T-helper 17 cell (primary cell): ENCODE measurements at regions not wholly inside any gene's neighbourhood (a gene's known extent, or its start where the extent isn't known, plus 50 kb on each side); places are given as distances from the start of the nearest gene placed in this dataset.
"Not testable (repeated sequence)": the region's sequence is repeated elsewhere in the genome, so short reads cannot be mapped to it uniquely, and the experiment has no call there.

Experiments
- ATAC-seq: fragments of 150-1000 bp; cut with Tn5 transposase; 2 replicates; pipeline ENCODE4 v1.10.0; 2021; ENCODE audit warnings: mild to moderate bottlenecking, moderate library complexity
- DNase-seq, 3 donors: peaks; one replicate each; pipeline versions ENCODE4 v3.0.0 to v3.0.0-alpha.2; 2020 to 2021
- H3K9me3 ChIP-seq: one replicate; pipeline ENCODE4 v1.7.0; 2013; ENCODE audit warnings: low read length, mild to moderate bottlenecking; ENCODE audit not compliant: control insufficient read depth, poor library complexity, severe bottlenecking
- H3K27ac Mint-ChIP-seq: one replicate; pipeline ENCODE4 v1.8.0; 2022; ENCODE audit warnings: mild to moderate bottlenecking, moderate library complexity, mixed read lengths
- H3K27me3 Mint-ChIP-seq: one replicate; pipeline ENCODE4 v1.8.0; 2022; ENCODE audit warnings: mixed read lengths
- H3K36me3 Mint-ChIP-seq: one replicate; pipeline ENCODE4 v1.8.0; 2022; ENCODE audit warnings: low read depth, mixed read lengths
- H3K4me1 Mint-ChIP-seq: one replicate; pipeline ENCODE4 v1.8.0; 2022; ENCODE audit warnings: mild to moderate bottlenecking, mixed read lengths
- H3K4me3 Mint-ChIP-seq: one replicate; pipeline ENCODE4 v1.8.0; 2022; ENCODE audit warnings: mild to moderate bottlenecking, moderate library complexity, mixed read lengths

DNA sequence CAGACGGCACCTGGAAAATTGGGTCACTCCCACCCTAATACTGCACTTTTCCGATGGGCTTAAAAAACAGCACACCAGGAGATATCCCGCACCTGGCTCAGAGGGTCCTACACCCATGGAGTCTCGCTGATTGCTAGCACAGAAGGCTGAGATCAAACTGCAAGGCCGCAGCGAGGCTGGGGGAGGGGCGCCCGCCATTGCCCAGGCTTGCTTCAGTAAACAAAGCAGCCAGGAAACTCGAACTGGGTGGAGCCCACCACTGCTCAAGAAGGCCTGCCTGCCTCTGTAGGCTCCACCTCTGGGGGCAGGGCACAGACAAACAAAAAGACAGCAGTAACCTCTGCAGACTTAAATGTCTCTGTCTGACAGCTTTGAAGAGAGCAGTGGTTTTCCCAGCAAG lies 830.2 kb upstream of the GYPC start:
- not testable (repeated sequence) for ATAC-seq, DNase-seq, H3K4me3 Mint-ChIP-seq, H3K27ac Mint-ChIP-seq, H3K27me3 Mint-ChIP-seq, H3K4me1 Mint-ChIP-seq, H3K9me3 ChIP-seq, H3K36me3 Mint-ChIP-seq

GRCh38 chr2:125837128-125837527 lies 818.8 kb upstream of the GYPC start:
- H3K4me1 Mint-ChIP-seq = no peaks in the 10 kb centered on the region
- no peaks in the 10 kb centered on the region for H3K27me3 Mint-ChIP-seq
- H3K36me3 Mint-ChIP-seq = no peaks in the 10 kb centered on the region
- ATAC-seq (no peak), DNase-seq (no peak)
- H3K9me3 ChIP-seq = no peaks in the 10 kb centered on the region
- no peak overlapping the region for H3K27ac Mint-ChIP-seq
- H3K4me3 Mint-ChIP-seq = no peak overlapping the region

- no peak overlapping the region for H3K27ac Mint-ChIP-seq
- H3K36me3 Mint-ChIP-seq = no peaks in the 10 kb centered on the region
- H3K4me1 Mint-ChIP-seq = no peaks in the 10 kb centered on the region
- H3K4me3 Mint-ChIP-seq = no peak overlapping the region
- H3K9me3 ChIP-seq = no peaks in the 10 kb centered on the region
- DNase-seq (no peak), ATAC-seq (no peak)
- no peaks in the 10 kb centered on the region for H3K27me3 Mint-ChIP-seq
Measured at GRCh38 chr2:125837611-125838010, 818.3 kb upstream of the GYPC start.

GRCh38 chr2:125839945-125840344 lies 816.0 kb upstream of the GYPC start:
- no peak for ATAC-seq
- Mint-ChIP-seq H3K27ac (no peak overlapping the region), H3K27me3 (no peaks in the 10 kb centered on the region), H3K36me3 (no peaks in the 10 kb centered on the region), H3K4me3 (no peak overlapping the region), H3K4me1 (no peaks in the 10 kb centered on the region)
- H3K9me3 ChIP-seq = no peaks in the 10 kb centered on the region
- no peak for DNase-seq

DNA sequence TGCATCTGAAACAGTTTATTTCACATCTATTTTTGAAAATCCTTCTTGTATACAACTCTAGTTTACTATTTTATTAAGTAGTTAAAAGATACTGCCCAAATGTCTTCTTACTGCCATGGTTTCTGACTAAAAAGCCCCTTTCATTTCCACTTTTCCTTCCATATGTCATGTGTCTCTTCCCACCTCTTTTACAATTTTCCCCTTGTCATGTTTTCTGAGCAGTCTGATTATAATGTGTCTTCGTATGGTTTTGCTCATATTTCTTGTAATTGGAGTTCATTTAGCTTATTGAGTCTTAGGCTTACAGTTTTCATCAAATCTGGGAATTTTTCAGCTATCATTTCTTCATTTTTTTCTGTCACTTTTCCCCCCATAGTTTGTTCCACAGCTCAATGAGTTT lies 813.9 kb upstream of the GYPC start:
- Mint-ChIP-seq H3K27ac (no peak overlapping the region), H3K4me3 (no peak overlapping the region), H3K4me1 (no peaks in the 10 kb centered on the region), H3K36me3 (no peaks in the 10 kb centered on the region), H3K27me3 (no peaks in the 10 kb centered on the region)
- no peaks in the 10 kb centered on the region for H3K9me3 ChIP-seq
- ATAC-seq (no peak), DNase-seq (no peak)

GRCh38 chr2:125850541-125850940 lies 805.4 kb upstream of the GYPC start:
- H3K4me3 Mint-ChIP-seq = no peak overlapping the region
- no peaks in the 10 kb centered on the region for H3K27me3 Mint-ChIP-seq
- DNase-seq (no peak), ATAC-seq (no peak)
- no peak overlapping the region for H3K27ac Mint-ChIP-seq
- H3K9me3 ChIP-seq = no peaks in the 10 kb centered on the region
- no peaks in the 10 kb centered on the region for H3K4me1 Mint-ChIP-seq
- no peaks in the 10 kb centered on the region for H3K36me3 Mint-ChIP-seq

- Mint-ChIP-seq H3K4me1 (no peaks in the 10 kb centered on the region), H3K27me3 (no peaks in the 10 kb centered on the region), H3K4me3 (no peak overlapping the region), H3K36me3 (no peaks in the 10 kb centered on the region), H3K27ac (no peak overlapping the region)
- no peak for ATAC-seq
- no peaks in the 10 kb centered on the region for H3K9me3 ChIP-seq
- no peak for DNase-seq
Measured at GRCh38 chr2:125852364-125852763, 803.6 kb upstream of the GYPC start.

DNA sequence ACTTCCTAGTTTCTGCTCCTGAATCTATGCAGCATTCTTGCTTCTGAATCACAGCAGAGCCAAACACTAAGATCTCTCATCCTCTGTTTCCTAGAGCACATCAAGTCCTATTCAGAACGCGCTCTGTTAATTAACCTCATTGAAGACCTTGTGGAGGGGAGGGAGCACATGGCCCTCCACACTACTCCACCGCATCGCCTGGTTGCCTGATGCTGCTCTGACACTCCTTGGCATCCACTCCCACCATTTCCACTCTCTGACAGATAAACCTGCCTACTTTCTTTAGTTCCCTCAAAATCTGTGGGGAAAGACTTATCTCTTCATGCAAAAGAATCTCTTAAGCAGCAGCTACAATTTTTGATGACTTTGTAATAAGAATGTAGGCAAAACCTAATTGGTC lies 802.3 kb upstream of the GYPC start:
- no peak for DNase-seq
- Mint-ChIP-seq H3K4me1 (no peaks in the 10 kb centered on the region), H3K4me3 (no peak overlapping the region), H3K36me3 (no peaks in the 10 kb centered on the region), H3K27me3 (no peaks in the 10 kb centered on the region), H3K27ac (no peak overlapping the region)
- no peak for ATAC-seq
- no peaks in the 10 kb centered on the region for H3K9me3 ChIP-seq

DNA sequence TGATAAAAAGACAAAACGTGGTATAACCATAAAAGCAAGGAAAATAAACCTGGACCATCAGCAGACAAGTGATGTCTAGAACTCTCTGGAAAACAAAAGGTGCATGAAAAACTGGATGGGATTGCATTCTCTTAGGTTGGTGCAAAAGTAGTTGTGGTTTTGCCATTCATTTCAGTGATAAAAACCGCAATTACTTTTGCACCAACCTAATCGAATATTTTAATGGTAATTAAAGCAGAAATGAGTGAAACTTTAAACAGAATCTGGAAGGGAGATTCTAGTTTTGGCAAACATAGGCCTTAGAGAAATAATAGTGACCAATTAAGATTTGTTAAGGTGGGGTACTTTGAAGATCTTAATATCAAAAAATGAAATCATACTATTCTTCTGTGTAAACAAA lies 800.8 kb upstream of the GYPC start:
- no peak for ATAC-seq
- no peaks in the 10 kb centered on the region for H3K4me1 Mint-ChIP-seq
- no peaks in the 10 kb centered on the region for H3K36me3 Mint-ChIP-seq
- no peaks in the 10 kb centered on the region for H3K9me3 ChIP-seq
- H3K4me3 Mint-ChIP-seq = no peak overlapping the region
- DNase-seq = no peak
- no peaks in the 10 kb centered on the region for H3K27me3 Mint-ChIP-seq
- H3K27ac Mint-ChIP-seq = no peak overlapping the region

DNA sequence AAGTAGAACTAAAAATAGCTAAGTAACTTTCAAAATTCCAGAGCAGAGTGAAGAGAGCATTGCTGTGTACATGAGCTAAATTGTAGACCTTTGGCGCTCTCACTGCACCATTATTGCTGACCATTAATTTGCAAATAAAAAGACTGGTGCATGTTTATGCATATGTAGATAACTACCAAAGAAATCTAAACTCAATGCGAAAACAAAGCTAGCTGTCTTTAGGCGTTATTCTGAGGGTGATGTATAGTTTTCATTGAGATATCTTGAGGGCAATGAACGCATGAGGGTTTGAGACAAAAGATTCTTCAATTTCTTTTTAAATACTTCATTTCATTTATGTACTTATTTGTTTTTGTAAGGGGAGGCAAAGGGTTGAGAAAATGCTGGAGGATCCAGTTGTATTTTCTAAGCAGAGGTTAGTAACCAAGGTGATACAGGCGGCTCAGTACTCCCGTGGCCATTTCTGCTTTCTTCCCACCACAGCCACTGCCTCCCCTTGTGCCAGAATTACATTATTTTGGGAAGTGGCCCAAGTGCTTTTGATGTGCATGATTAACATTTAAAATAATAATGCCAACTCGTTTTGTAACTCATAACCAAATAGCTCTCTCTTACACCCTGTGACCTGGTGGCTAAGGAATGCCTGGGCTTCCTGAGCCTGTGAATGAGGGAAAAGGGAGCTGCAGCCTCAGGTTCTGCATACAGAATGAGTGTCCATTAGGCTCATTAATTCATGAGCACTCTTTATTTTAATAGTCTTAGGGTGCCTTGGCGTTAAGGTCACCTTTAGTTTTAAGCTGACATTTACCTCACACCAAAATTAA lies 797.8 kb upstream of the GYPC start:
- Mint-ChIP-seq H3K36me3 (no peaks in the 10 kb centered on the region), H3K4me3 (no peak overlapping the region), H3K27ac (no peak overlapping the region), H3K27me3 (no peaks in the 10 kb centered on the region), H3K4me1 (no peaks in the 10 kb centered on the region)
- no peaks in the 10 kb centered on the region for H3K9me3 ChIP-seq
- DNase-seq (no peak), ATAC-seq (no peak)

- Mint-ChIP-seq H3K36me3 (no peaks in the 10 kb centered on the region), H3K27me3 (no peaks in the 10 kb centered on the region), H3K4me3 (no peak overlapping the region), H3K4me1 (no peaks in the 10 kb centered on the region), H3K27ac (no peak overlapping the region)
- ATAC-seq (no peak), DNase-seq (no peak)
- H3K9me3 ChIP-seq = no peaks in the 10 kb centered on the region
Measured at GRCh38 chr2:125861461-125861860, 794.5 kb upstream of the GYPC start.

- ATAC-seq (no peak), DNase-seq (no peak)
- H3K4me1 Mint-ChIP-seq = no peaks in the 10 kb centered on the region
- H3K36me3 Mint-ChIP-seq = no peaks in the 10 kb centered on the region
- peaks cover 3% of the 10 kb centered on the region for H3K9me3 ChIP-seq
- H3K4me3 Mint-ChIP-seq = no peak overlapping the region
- no peaks in the 10 kb centered on the region for H3K27me3 Mint-ChIP-seq
- no peak overlapping the region for H3K27ac Mint-ChIP-seq
Measured at GRCh38 chr2:125867908-125868307, 788.0 kb upstream of the GYPC start.

DNA sequence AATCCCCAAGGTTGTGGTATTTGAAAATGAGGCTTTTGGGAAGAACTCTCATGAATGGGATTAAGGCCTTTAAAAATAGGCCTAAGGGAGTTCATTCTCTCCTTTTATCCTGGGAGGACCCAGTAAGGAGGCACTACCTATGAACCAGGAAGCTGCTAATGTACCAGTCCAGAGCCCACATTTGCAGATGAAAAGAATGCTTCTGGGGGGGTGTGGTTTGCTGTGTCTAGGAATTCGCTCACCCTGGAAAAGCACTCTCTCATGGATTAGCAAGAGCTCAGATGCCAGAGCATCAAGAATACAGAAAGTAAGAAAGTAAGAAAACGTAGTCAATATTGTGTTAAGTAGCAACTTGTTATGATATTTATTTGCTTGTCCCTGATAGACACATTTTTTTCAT lies 785.7 kb upstream of the GYPC start:
- no peak overlapping the region for H3K4me3 Mint-ChIP-seq
- no peak overlapping the region for H3K27ac Mint-ChIP-seq
- H3K9me3 ChIP-seq = peaks cover 3% of the 10 kb centered on the region
- DNase-seq = no peak
- H3K27me3 Mint-ChIP-seq = no peaks in the 10 kb centered on the region
- no peaks in the 10 kb centered on the region for H3K4me1 Mint-ChIP-seq
- no peaks in the 10 kb centered on the region for H3K36me3 Mint-ChIP-seq
- ATAC-seq = no peak

DNA sequence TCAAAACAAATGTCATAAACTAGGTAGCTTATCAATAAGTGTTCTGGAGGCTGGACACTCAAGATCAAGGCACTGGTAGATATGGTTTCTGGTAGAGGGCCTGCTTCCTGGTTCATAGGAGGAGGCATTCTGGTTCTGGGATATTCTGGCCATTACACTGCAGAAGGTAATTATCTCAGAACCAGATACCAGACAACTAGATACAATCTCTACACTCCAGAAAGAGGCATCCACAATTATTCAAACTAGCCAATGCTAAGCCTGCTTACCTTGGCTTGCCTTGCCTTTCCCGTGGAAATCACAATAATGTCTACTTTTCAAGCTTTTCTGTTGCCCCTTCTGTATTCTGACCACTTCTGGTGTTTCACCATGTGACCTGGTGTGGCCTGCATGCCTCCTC lies 785.2 kb upstream of the GYPC start:
- H3K27me3 Mint-ChIP-seq = no peaks in the 10 kb centered on the region
- no peaks in the 10 kb centered on the region for H3K4me1 Mint-ChIP-seq

More for the DNA sequence above, 785.2 kb upstream of the GYPC start:
- Mint-ChIP-seq H3K4me3 (no peak overlapping the region), H3K36me3 (no peaks in the 10 kb centered on the region), H3K27ac (no peak overlapping the region)
- DNase-seq (no peak), ATAC-seq (no peak)
- peaks cover 3% of the 10 kb centered on the region for H3K9me3 ChIP-seq
